Spleen (tissue), 11 donors: ENCODE measurements at regions not wholly inside any gene's neighbourhood (a gene's known extent, or its start where the extent isn't known, plus 50 kb on each side); places are given as distances from the start of the nearest gene placed in this dataset.

Experiments
- DNase-seq: peaks from one replicate; pipeline ENCODE4 v3.0.0-alpha.2; 2020
- H3K27ac ChIP-seq, 8 donors: fragments of 200-600 bp; sonication (generic) in 7 of 8; 1 replicate in 4 of 8; 2 replicates in 4 of 8; pipeline versions ENCODE4 v1.5.0 to v1.8.0; 2016 to 2021; ENCODE audit warnings: inconsistent platforms in 4 of 8, mild to moderate bottlenecking in 4 of 8, moderate library complexity in 1 of 8
- H3K27me3 ChIP-seq, 7 donors: fragments of 200-600 bp; sonication (generic) in 6 of 7; replicated peaks in 1 of 7; 1 replicate in 4 of 7; 2 replicates in 3 of 7; pipeline versions ENCODE4 v1.5.0 to v1.8.0; 2016 to 2021; ENCODE audit warnings: inconsistent platforms in 3 of 7, mild to moderate bottlenecking in 1 of 7
- H3K36me3 ChIP-seq, 6 donors: fragments of 200-600 bp; sonication (generic) in 5 of 6; 1 replicate in 4 of 6; 2 replicates in 2 of 6; pipeline versions ENCODE4 v1.5.0 to v1.8.0; 2016 to 2021; ENCODE audit warnings: inconsistent platforms in 2 of 6
- H3K4me1 ChIP-seq, 6 donors: fragments of 200-600 bp; sonication (generic) in 5 of 6; 1 replicate in 3 of 6; 2 replicates in 3 of 6; pipeline versions ENCODE4 v1.5.0 to v1.8.0; 2016 to 2021; ENCODE audit warnings: inconsistent platforms in 3 of 6
- H3K4me3 ChIP-seq, 8 donors: fragments of 200-600 bp; sonication (generic) in 7 of 8; 1 replicate in 4 of 8; 2 replicates in 4 of 8; pipeline versions ENCODE4 v1.5.0 to v1.8.0; 2016 to 2021; ENCODE audit warnings: inconsistent platforms in 4 of 8, mild to moderate bottlenecking in 4 of 8, moderate library complexity in 2 of 8
- H3K9me3 ChIP-seq, 8 donors: fragments of 200-600 bp; sonication (generic) in 7 of 8; 1 replicate in 4 of 8; 2 replicates in 4 of 8; pipeline versions ENCODE4 v1.5.0 to v1.8.0; 2016 to 2021; ENCODE audit warnings: inconsistent platforms in 4 of 8
- POLR2A ChIP-seq, 3 donors: fragments of 450-650 bp; IDR thresholded peaks; one replicate each; pipeline ENCODE4 v1.5.1; 2017; ENCODE audit warnings: antibody characterized with exemption in 3 of 3, mild to moderate bottlenecking in 1 of 3
- POLR2AphosphoS5 ChIP-seq, 3 donors: sonication (generic); formaldehyde crosslinking; IDR thresholded peaks; one replicate each; pipeline ENCODE4 v1.5.1; 2017; ENCODE audit warnings: antibody characterized with exemption in 3 of 3
- WGBS, 5 donors: extraction: QIAGEN DNeasy Blood & Tissue Kit in 3 of 5; methylation state at CpG; one replicate each; pipeline versions ENCODE4 v1.1.5 to v1.1.7; 2013 to 2018; 5-methylcytosine and 5-hydroxymethylcytosine counted together
- intact Hi-C: fragments of 100-400 bp; cut with DNase I; formaldehyde crosslinking; loops from one replicate; pipeline ENCODE4 v1.15.0; 2023; ENCODE audit warnings: low total_unique reads
- TF ChIP-seq, protein P1 (sequence below), 11 experiments: fragments of 200-600 bp in 7 of 11; fragments of 450-650 bp in 4 of 11; sonication (generic) in 4 of 11; IDR thresholded peaks in 8 of 11; conservative IDR thresholded peaks in 3 of 11; 1 replicate in 7 of 11; 2 replicates in 4 of 11; pipeline versions ENCODE4 v1.4.0 to v1.8.0; 2016 to 2021; ENCODE audit warnings: antibody characterized with exemption in 11 of 11, inconsistent platforms in 4 of 11, mild to moderate bottlenecking in 1 of 11
- donor health status: healthy with polysubstance abuse.
- donor health status: DM: no; HTN: no; CAD: no; lungs with moderate emphysema.
- donor health status: DM: no; HTN: no; CAD: no.
- donor health status: Bipolar disorder and iron deficiency.
- donor health status: healthy.
- donor health status: DM: no; HTN: no; CAD: no.
- donor health status: DM: yes; HTN: yes; CAD: no.

DNA sequence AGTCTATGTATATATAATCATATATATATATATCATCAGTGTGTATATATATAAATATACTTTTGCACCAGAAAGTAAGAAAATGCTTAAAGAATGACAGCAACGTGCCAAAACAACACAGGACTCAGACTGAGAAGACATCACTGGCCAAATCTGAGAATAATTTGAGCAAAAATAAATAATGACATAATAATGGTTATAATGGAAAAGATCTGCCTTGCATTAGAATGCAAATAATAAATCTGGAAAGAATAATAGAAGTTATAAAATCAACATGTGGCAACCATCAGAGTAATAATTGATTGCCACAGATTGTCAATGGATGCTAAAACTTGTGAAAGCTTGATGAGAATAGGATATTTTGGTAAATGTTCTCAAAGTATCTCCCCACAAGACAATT, 61.5 kb upstream of the PLEKHG7 start:
- H3K9me3 ChIP-seq, result peaks cover 0 to 20% (median 2%) of the 10 kb centered on the region in 8 donors
- no peak overlapping the region for H3K27ac ChIP-seq
- WGBS, 5 donors, result 0 to 39% (median 0%) methylated on average over 1 of the region's 1 CpG
- no peaks in the 10 kb centered on the region for H3K36me3 ChIP-seq
- TF ChIP-seq POLR2AphosphoS5 (IDR thresholded peaks at IDR 0.05), result no peak
- TF ChIP-seq, protein P1, sequence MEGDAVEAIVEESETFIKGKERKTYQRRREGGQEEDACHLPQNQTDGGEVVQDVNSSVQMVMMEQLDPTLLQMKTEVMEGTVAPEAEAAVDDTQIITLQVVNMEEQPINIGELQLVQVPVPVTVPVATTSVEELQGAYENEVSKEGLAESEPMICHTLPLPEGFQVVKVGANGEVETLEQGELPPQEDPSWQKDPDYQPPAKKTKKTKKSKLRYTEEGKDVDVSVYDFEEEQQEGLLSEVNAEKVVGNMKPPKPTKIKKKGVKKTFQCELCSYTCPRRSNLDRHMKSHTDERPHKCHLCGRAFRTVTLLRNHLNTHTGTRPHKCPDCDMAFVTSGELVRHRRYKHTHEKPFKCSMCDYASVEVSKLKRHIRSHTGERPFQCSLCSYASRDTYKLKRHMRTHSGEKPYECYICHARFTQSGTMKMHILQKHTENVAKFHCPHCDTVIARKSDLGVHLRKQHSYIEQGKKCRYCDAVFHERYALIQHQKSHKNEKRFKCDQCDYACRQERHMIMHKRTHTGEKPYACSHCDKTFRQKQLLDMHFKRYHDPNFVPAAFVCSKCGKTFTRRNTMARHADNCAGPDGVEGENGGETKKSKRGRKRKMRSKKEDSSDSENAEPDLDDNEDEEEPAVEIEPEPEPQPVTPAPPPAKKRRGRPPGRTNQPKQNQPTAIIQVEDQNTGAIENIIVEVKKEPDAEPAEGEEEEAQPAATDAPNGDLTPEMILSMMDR (IDR thresholded peaks at IDR 0.05 in 8 of 11, conservative IDR thresholded peaks at IDR 0.05 in 3 of 11), result no peak
- TF ChIP-seq POLR2A (IDR thresholded peaks at IDR 0.05), result no peak
- H3K4me1 ChIP-seq, result peaks cover 0 to 4% (median 0%) of the 10 kb centered on the region in 6 donors
- H3K27me3 ChIP-seq, result no peaks in the 10 kb centered on the region
- no peak for DNase-seq
- no peak overlapping the region for H3K4me3 ChIP-seq
- intact Hi-C loops, result no loop called here

DNA sequence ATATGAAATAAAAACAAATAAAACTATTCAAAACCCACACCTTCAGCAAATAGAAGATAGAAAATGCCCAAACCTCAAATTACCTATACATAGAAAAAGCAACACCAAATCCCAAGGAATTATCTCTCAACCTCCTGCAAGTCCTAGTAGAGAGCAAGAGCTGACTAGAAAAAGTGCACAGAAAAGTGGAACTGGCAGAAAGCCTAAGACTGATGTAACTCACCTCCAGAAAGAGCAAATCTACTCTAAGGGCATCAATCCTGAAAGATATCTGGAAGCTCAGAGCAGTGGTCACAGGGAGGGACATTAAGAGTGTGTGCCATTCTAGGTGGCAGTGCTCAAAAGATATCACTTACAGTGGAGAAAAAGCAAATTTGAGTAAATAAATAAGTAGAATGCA, 62.1 kb upstream of the PLEKHG7 start:
- Histone ChIP-seq H3K4me1 (peaks cover 0 to 4% (median 0%) of the 10 kb centered on the region in 6 donors), H3K4me3 (no peak overlapping the region), H3K9me3 (peaks cover 0 to 20% (median 2%) of the 10 kb centered on the region in 8 donors), H3K36me3 (no peaks in the 10 kb centered on the region), H3K27ac (no peak overlapping the region), H3K27me3 (no peaks in the 10 kb centered on the region)
- TF ChIP-seq, protein P1 (IDR thresholded peaks at IDR 0.05 in 8 of 11, conservative IDR thresholded peaks at IDR 0.05 in 3 of 11), result no peak
- TF ChIP-seq POLR2A (IDR thresholded peaks at IDR 0.05) (no peak), POLR2AphosphoS5 (IDR thresholded peaks at IDR 0.05) (no peak)
- intact Hi-C loops, result no loop called here
- DNase-seq, result no peak

DNA sequence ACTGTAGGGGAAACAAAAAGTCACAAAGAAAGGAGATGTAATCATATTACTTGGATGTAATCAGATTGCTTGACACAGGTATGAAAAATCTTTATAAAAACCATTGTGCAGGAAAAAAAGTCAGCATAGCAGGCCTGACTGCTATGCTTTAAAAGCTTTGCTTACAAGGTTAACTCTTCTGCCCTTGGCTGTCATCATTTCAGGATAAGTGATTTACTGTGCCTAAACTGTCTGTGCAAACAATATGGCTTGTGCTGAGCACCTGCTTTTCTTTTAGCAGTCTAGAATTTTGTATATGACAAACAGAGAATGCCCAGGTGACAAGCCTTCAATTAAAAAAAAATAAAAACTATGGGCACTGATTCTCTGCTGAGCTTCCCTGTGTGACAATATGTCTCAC, 63.8 kb upstream of the PLEKHG7 start:
- Histone ChIP-seq H3K27ac (no peak overlapping the region), H3K36me3 (no peaks in the 10 kb centered on the region), H3K4me1 (peaks cover 0 to 4% (median 0%) of the 10 kb centered on the region in 6 donors), H3K27me3 (no peaks in the 10 kb centered on the region), H3K9me3 (peaks cover 0 to 12% (median 0%) of the 10 kb centered on the region in 8 donors), H3K4me3 (no peak overlapping the region)
- no peak for DNase-seq
- intact Hi-C loops, result no loop called here
- TF ChIP-seq POLR2AphosphoS5 (IDR thresholded peaks at IDR 0.05) (no peak), POLR2A (IDR thresholded peaks at IDR 0.05) (no peak)
- TF ChIP-seq, protein P1 (IDR thresholded peaks at IDR 0.05 in 8 of 11, conservative IDR thresholded peaks at IDR 0.05 in 3 of 11), result no peak

DNA sequence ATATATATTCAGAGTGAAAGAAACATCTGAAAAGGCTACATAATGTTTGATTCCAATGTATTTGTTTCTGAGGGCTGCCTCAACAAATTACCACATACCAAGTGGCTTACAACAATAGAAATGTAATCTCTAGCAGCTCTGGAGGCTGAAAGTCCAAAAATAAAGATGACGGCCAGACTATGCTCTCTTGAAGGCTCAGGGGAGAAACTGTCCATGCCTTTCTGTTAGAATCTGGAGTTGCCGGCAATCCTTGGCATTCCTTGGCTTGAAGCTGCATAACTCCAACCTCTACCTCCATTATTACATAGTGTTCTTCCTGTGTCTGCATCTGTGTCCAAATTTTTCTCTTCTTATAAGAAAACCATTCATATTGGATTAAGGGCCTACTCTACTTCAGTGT, 68.1 kb upstream of the PLEKHG7 start:
- WGBS, 5 donors, result 87 to 98% (median 93%) methylated on average over 2 of the region's 2 CpGs
- Histone ChIP-seq H3K9me3 (no peaks in the 10 kb centered on the region), H3K4me3 (no peak overlapping the region), H3K36me3 (no peaks in the 10 kb centered on the region), H3K27me3 (no peaks in the 10 kb centered on the region), H3K4me1 (peaks cover 0 to 4% (median 0%) of the 10 kb centered on the region in 6 donors), H3K27ac (no peak overlapping the region)
- TF ChIP-seq POLR2A (IDR thresholded peaks at IDR 0.05), result no peak
- TF ChIP-seq, protein P1 (IDR thresholded peaks at IDR 0.05 in 8 of 11, conservative IDR thresholded peaks at IDR 0.05 in 3 of 11), result no peak
- TF ChIP-seq POLR2AphosphoS5 (IDR thresholded peaks at IDR 0.05), result no peak
- DNase-seq, result no peak
- intact Hi-C loops, result no loop called here
